ENCODE measurements at regions not wholly inside any gene's neighbourhood (a gene's known extent, or its start where the extent isn't known, plus 50 kb on each side); places are given as distances from the start of the nearest gene placed in this dataset.

- TF ChIP-seq POLR2A (IDR thresholded peaks at IDR 0.05) (no peak), CTCF (IDR thresholded peaks at IDR 0.05) (no peak)
Measured at GRCh38 chr16:13586051-13586450, 333.9 kb upstream of the ERCC4 start.
